Right lobe of liver (tissue), 6 donors: ENCODE measurements at regions not wholly inside any gene's neighbourhood (a gene's known extent, or its start where the extent isn't known, plus 50 kb on each side); places are given as distances from the start of the nearest gene placed in this dataset.

ENCODE experiments used
- ATAC-seq, 4 donors: fragments of 200-7000 bp; cut with Tn5 transposase; one replicate each; pipeline ENCODE4 v1.9.1; 2020; ENCODE audit warnings: mild to moderate bottlenecking in 4 of 4, moderate library complexity in 4 of 4
- DNase-seq, 3 donors: peaks; one replicate each; pipeline ENCODE4 v3.0.0-alpha.2; 2020
- H3K27ac ChIP-seq, 3 donors: fragments of 200-600 bp; one replicate each; pipeline ENCODE4 v1.8.0; 2022
- H3K27me3 ChIP-seq, 2 donors: fragments of 200-600 bp; one replicate each; pipeline ENCODE4 v1.8.0; 2022
- H3K36me3 ChIP-seq, 4 donors: fragments of 200-600 bp; sonication (generic) in 1 of 4; one replicate each; pipeline versions ENCODE4 v1.5.1 to v1.8.0; 2017 to 2022; ENCODE audit warnings: control low read depth in 1 of 4
- H3K4me1 ChIP-seq, 4 donors: fragments of 200-600 bp; sonication (generic) in 1 of 4; one replicate each; pipeline versions ENCODE4 v1.5.1 to v1.8.0; 2017 to 2022; ENCODE audit warnings: control low read depth in 1 of 4
- H3K4me3 ChIP-seq, 3 donors: fragments of 200-600 bp; one replicate each; pipeline ENCODE4 v1.8.0; 2022
- H3K9me3 ChIP-seq, 4 donors: fragments of 200-600 bp; sonication (generic) in 1 of 4; one replicate each; pipeline versions ENCODE4 v1.5.1 to v1.8.0; 2017 to 2022; ENCODE audit warnings: control low read depth in 1 of 4
- CTCF ChIP-seq, 4 donors: fragments of 200-600 bp in 3 of 4; fragments of 450-650 bp in 1 of 4; IDR thresholded peaks; one replicate each; pipeline versions ENCODE4 v1.5.1 to v1.8.0; 2016 to 2022; ENCODE audit warnings: antibody characterized with exemption in 4 of 4, mild to moderate bottlenecking in 2 of 4
- POLR2A ChIP-seq: fragments of 450-650 bp; IDR thresholded peaks from one replicate; pipeline ENCODE4 v1.6.1; 2017; ENCODE audit warnings: antibody characterized with exemption, mild to moderate bottlenecking
- WGBS: methylation state at CpG from one replicate; pipeline ENCODE4 v1.1.6; 2018; ENCODE audit warnings: low coverage, low lambda C conversion rate; ENCODE audit not compliant: insufficient coverage; ENCODE audit errors: missing lambda C conversion rate; 5-methylcytosine and 5-hydroxymethylcytosine counted together
- intact Hi-C, 2 donors: fragments of 100-400 bp; cut with DNase I; formaldehyde crosslinking; loops; one replicate each; pipeline versions ENCODE4 v1.11.2 to v1.14.1; 2022
- donor health status: DM: no; HTN: yes; CAD: no.
- donor health status: DM: no; HTN: no; CAD: no.
- donor health status: DM: no; HTN: no; CAD: no.
- donor health status: DM: no; HTN: yes; CAD: no.
- donor health status: DM: no; HTN: yes; CAD: no.

DNA sequence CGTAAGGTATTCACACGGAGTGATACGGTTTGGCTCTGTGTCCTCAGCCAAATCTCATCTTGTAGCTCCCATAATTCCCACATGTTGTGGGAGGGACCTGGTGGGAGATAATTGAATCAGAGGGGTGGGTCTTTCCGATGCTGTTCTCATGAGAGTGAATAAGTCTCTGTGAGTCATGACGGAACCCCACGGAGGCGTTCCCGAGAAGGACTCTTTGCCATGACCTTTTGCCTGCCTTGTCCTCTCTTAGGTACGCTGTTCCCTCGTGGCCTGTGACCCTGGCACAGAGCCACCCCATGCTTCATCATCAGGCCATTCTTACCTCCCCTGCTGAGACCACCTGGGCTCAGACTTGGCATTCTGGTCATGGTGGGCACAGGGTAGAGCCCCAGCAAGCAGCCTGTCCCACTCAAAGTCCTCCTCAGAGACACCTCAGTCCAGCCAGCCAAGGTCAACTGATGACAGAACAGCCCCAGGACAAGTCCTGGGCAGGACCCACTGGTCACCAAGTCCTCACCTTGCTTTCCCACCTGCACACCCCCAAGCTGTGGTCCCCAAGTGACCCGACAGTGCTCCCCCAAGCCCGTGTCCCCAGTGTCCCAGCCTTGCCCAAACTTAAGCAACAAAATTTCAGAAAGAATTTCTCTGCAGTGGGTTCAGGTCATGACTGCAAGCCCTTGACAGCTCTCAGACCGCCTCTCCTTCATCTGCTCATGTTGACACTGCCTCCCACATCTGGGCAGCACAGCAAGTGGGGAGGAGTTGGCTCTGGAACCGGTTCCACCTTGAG, 158.4 kb downstream of the ACTL8 start:
- intact Hi-C loops = no loop called here
- no peak overlapping the region for H3K4me3 ChIP-seq
- H3K4me1 ChIP-seq = no peaks in the 10 kb centered on the region
- TF ChIP-seq POLR2A = no peak
- TF ChIP-seq CTCF (IDR thresholded peaks at IDR 0.05) = no peak
- no peak for DNase-seq
- H3K27me3 ChIP-seq = no peaks in the 10 kb centered on the region
- H3K27ac ChIP-seq = no peak overlapping the region
- ATAC-seq = peak in 1 of 4 donors; percentile 21
- H3K36me3 ChIP-seq = no peaks in the 10 kb centered on the region
- no peaks in the 10 kb centered on the region for H3K9me3 ChIP-seq
- 33% methylated on average over 9 of the region's 14 CpGs for WGBS

- DNase-seq = no peak
- WGBS = 57% methylated on average over 7 of the region's 7 CpGs
Measured at GRCh38 chr1:17914131-17914530, 159.0 kb downstream of the ACTL8 start.

GRCh38 chr1:17914987-17915386, 159.9 kb downstream of the ACTL8 start:
- WGBS = 17% methylated on average over 1 of the region's 9 CpGs
- intact Hi-C loops = no loop called here
- DNase-seq (no peak), ATAC-seq (no peak)
- H3K27me3 ChIP-seq = no peaks in the 10 kb centered on the region
- no peaks in the 10 kb centered on the region for H3K4me1 ChIP-seq
- no peaks in the 10 kb centered on the region for H3K36me3 ChIP-seq
- H3K4me3 ChIP-seq = no peak overlapping the region
- H3K27ac ChIP-seq = no peak overlapping the region
- H3K9me3 ChIP-seq = no peaks in the 10 kb centered on the region
- TF ChIP-seq POLR2A (no peak), CTCF (IDR thresholded peaks at IDR 0.05) (no peak)

More at GRCh38 chr1:17914131-17914530, 159.0 kb downstream of the ACTL8 start:
- Histone ChIP-seq H3K27ac (no peak overlapping the region), H3K36me3 (no peaks in the 10 kb centered on the region), H3K27me3 (no peaks in the 10 kb centered on the region), H3K4me1 (no peaks in the 10 kb centered on the region), H3K4me3 (no peak overlapping the region), H3K9me3 (no peaks in the 10 kb centered on the region)
- TF ChIP-seq CTCF (IDR thresholded peaks at IDR 0.05) = no peak
- no peak for ATAC-seq
- intact Hi-C loops = no loop called here

DNA sequence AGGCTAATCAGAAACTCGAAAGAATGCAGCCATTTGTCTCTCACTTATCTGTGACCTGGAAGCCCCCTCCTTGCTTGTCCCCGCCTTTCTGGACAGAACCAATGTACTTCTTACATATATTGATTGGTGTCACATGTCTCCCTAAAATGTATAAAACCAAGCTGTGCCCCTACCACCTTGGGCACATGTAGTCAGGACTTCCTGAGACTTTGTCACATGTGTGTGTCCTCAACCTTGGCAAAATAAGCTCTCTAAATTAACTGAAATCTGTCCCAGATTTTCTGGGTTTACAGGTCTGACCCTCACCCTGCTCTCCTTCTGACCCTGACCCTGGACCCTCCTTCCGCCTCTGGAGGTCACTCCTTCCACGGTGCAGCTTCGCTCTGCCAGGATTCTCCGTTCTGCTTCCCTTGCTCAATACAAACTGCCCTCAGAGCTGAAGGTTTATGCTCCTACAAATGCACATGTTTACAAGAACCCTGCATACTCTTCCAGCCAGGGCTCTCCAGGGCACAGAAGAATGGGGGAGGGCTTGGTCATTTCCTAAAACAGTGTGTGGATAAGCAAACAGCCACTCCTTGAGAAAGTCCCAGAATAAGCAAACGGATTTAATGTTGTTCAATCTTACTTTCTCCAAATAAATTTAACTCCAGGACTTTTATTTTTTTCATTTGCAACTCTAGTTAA, 160.5 kb downstream of the ACTL8 start:
- Histone ChIP-seq H3K9me3 (no peaks in the 10 kb centered on the region), H3K4me3 (no peak overlapping the region), H3K27me3 (no peaks in the 10 kb centered on the region), H3K36me3 (no peaks in the 10 kb centered on the region), H3K4me1 (no peaks in the 10 kb centered on the region), H3K27ac (no peak overlapping the region)
- intact Hi-C loops = no loop called here
- no peak for TF ChIP-seq POLR2A
- no peak for TF ChIP-seq CTCF (IDR thresholded peaks at IDR 0.05)
- WGBS = 10% methylated on average over 7 of the region's 7 CpGs
- ATAC-seq (no peak), DNase-seq (no peak)
